HG03354 (cell line): ENCODE measurements at regions not wholly inside any gene's neighbourhood (a gene's known extent, or its start where the extent isn't known, plus 50 kb on each side); places are given as distances from the start of the nearest gene placed in this dataset.
"Not testable (repeated sequence)": the region's sequence is repeated elsewhere in the genome, so short reads cannot be mapped to it uniquely, and the experiment has no call there.

Experiments used
- ATAC-seq: cut with Tn5 transposase; IDR thresholded peaks from one replicate; pipeline ENCODE4 v1.9.1; 2021; ENCODE audit warnings: mild to moderate bottlenecking; ENCODE audit not compliant: unreplicated experiment, poor library complexity, severe bottlenecking

- ATAC-seq, result no peak
These were observed 707.5 kb upstream of the FSHR start for GRCh38 chr2:49861821-49862220.

GRCh38 chr2:49860834-49861233 lies 706.5 kb upstream of the FSHR start:
- ATAC-seq, result no peak

GRCh38 chr2:49860170-49860569 lies 705.9 kb upstream of the FSHR start:
- no peak for ATAC-seq

- no peak for ATAC-seq
These were observed 704.3 kb upstream of the FSHR start for GRCh38 chr2:49858657-49859056.

GRCh38 chr2:49858113-49858490 lies 703.8 kb upstream of the FSHR start:
- ATAC-seq, result no peak

GRCh38 chr2:49857371-49858112 lies 703.2 kb upstream of the FSHR start:
- ATAC-seq, result no peak

GRCh38 chr2:49845671-49846070 lies 691.4 kb upstream of the FSHR start:
- no peak for ATAC-seq

GRCh38 chr2:49845021-49845420 lies 690.7 kb upstream of the FSHR start:
- no peak for ATAC-seq

GRCh38 chr2:49844113-49844512 lies 689.8 kb upstream of the FSHR start:
- not testable (repeated sequence) for ATAC-seq

- no peak for ATAC-seq
These were observed 689.0 kb upstream of the FSHR start for GRCh38 chr2:49843314-49843713.

- ATAC-seq, result no peak
These were observed 686.2 kb upstream of the FSHR start for GRCh38 chr2:49840428-49840975.

- no peak for ATAC-seq
These were observed 685.5 kb upstream of the FSHR start for GRCh38 chr2:49839818-49840217.

GRCh38 chr2:49837561-49838293 lies 683.4 kb upstream of the FSHR start:
- no peak for ATAC-seq

- no peak for ATAC-seq
These were observed 681.7 kb upstream of the FSHR start for GRCh38 chr2:49836017-49836416.

GRCh38 chr2:49834433-49834832 lies 680.1 kb upstream of the FSHR start:
- no peak for ATAC-seq

- ATAC-seq, result no peak
These were observed 678.2 kb upstream of the FSHR start for GRCh38 chr2:49832555-49832954.

- no peak for ATAC-seq
These were observed 677.5 kb upstream of the FSHR start for GRCh38 chr2:49831698-49832367.

GRCh38 chr2:49830846-49831245 lies 676.5 kb upstream of the FSHR start:
- no peak for ATAC-seq

GRCh38 chr2:49827366-49827765 lies 673.1 kb upstream of the FSHR start:
- no peak for ATAC-seq

GRCh38 chr2:49813208-49813607 lies 658.9 kb upstream of the FSHR start:
- ATAC-seq, result no peak

- ATAC-seq, result no peak
These were observed 658.4 kb upstream of the FSHR start for GRCh38 chr2:49812730-49813129.
